HepG2 (cell line): ENCODE measurements at regions not wholly inside any gene's neighbourhood (a gene's known extent, or its start where the extent isn't known, plus 50 kb on each side); places are given as distances from the start of the nearest gene placed in this dataset.

Source experiments
- ARID4A ChIP-seq: sonication (generic); formaldehyde crosslinking; IDR thresholded peaks from 2 replicates; pipeline ENCODE4 v1.5.0; 2020; ENCODE audit warnings: mild to moderate bottlenecking, missing genetic modification reagents, borderline replicate concordance
- CTCF ChIP-seq: sonication (generic); formaldehyde crosslinking; IDR thresholded peaks from 2 replicates; pipeline ENCODE4 v1.5.0; 2020; ENCODE audit warnings: mild to moderate bottlenecking, missing genetic modification reagents, moderate library complexity
- HINFP ChIP-seq: sonication (generic); formaldehyde crosslinking; IDR thresholded peaks from 2 replicates; pipeline ENCODE4 v1.4.0; 2020; ENCODE audit warnings: low read depth, mild to moderate bottlenecking, missing genetic modification reagents
- HMG20B ChIP-seq: conservative IDR thresholded peaks from 2 replicates; pipeline ENCODE4 v1.6.1; 2016; ENCODE audit warnings: missing genetic modification reagents, missing compliant biosample characterization
- MAX ChIP-seq: IDR thresholded peaks from 2 replicates; pipeline ENCODE4 v1.6.1; 2012; ENCODE audit warnings: inconsistent platforms
- MLXIP ChIP-seq: sonication (generic); formaldehyde crosslinking; IDR thresholded peaks from 2 replicates; pipeline ENCODE4 v1.9.0; 2021; ENCODE audit warnings: missing genetic modification reagents, borderline replicate concordance
- TBL1XR1 ChIP-seq: fragments of 150-350 bp; IDR thresholded peaks from 2 replicates; pipeline ENCODE4 v1.6.1; 2014; ENCODE audit warnings: borderline replicate concordance, low read length; ENCODE audit not compliant: partially characterized antibody
- ZNF354B ChIP-seq: sonication (generic); formaldehyde crosslinking; IDR thresholded peaks from 2 replicates; pipeline ENCODE4 v1.8.0; 2022; ENCODE audit warnings: mild to moderate bottlenecking, missing genetic modification reagents

GRCh38 chr14:95816539-95816938, 60.1 kb upstream of the TUNAR start:
- TF ChIP-seq ARID4A (no peak), CTCF (no peak), MAX (no peak), TBL1XR1 (no peak), HINFP (CRISPR knock-in tag) (no peak), MLXIP (no peak), ZNF354B (no peak), HMG20B (no peak)
